Kidney (tissue), 13 donors: ENCODE measurements at regions not wholly inside any gene's neighbourhood (a gene's known extent, or its start where the extent isn't known, plus 50 kb on each side); places are given as distances from the start of the nearest gene placed in this dataset.

ENCODE experiments used
- DNase-seq, 5 donors: peaks; one replicate each; pipeline ENCODE4 v3.0.0-alpha.2; 2013 to 2020
- FAIRE-seq: peaks from 2 replicates; lab custom pipeline; 2012; peaks lifted over from hg19 to GRCh38; lab: Jason Lieb, UNC
- H3K27ac ChIP-seq, 2 donors: one replicate each; pipeline ENCODE4 v1.7.0; 2013; ENCODE audit warnings: low read depth in 2 of 2, low read length in 2 of 2, inconsistent platforms in 1 of 2
- H3K27me3 ChIP-seq: one replicate; pipeline ENCODE4 v1.7.1; 2013; ENCODE audit warnings: low read length, inconsistent platforms; ENCODE audit not compliant: control insufficient read depth, insufficient read depth
- H3K36me3 ChIP-seq, 3 donors: one replicate each; pipeline versions ENCODE4 v1.7.0 to v1.7.1; 2013; ENCODE audit warnings: low read length in 3 of 3, control low read depth in 1 of 3, inconsistent platforms in 1 of 3; ENCODE audit not compliant: insufficient read depth in 3 of 3, control insufficient read depth in 2 of 3
- H3K4me1 ChIP-seq, 3 donors: one replicate each; pipeline versions ENCODE4 v1.7.0 to v1.7.1; 2013; ENCODE audit warnings: low read length in 3 of 3, inconsistent platforms in 1 of 3, low read depth in 1 of 3; ENCODE audit not compliant: control insufficient read depth in 2 of 3, insufficient read depth in 2 of 3
- H3K4me3 ChIP-seq, 3 donors: one replicate each; pipeline versions ENCODE4 v1.7.0 to v1.8.1; 2013; ENCODE audit warnings: low read length in 3 of 3, control low read depth in 1 of 3, inconsistent platforms in 1 of 3
- H3K9ac ChIP-seq, 3 donors: one replicate each; pipeline versions ENCODE4 v1.7.0 to v1.7.1; 2013; ENCODE audit warnings: low read length in 3 of 3, control low read depth in 1 of 3, inconsistent platforms in 1 of 3
- H3K9me3 ChIP-seq, 3 donors: one replicate each; pipeline versions ENCODE4 v1.7.0 to v1.7.1; 2013; ENCODE audit warnings: low read length in 3 of 3, control low read depth in 1 of 3, inconsistent platforms in 1 of 3; ENCODE audit not compliant: control insufficient read depth in 2 of 3, insufficient read depth in 1 of 3
- CTCF ChIP-seq: IDR thresholded peaks from 3 replicates; pipeline ENCODE4 v1.5.1; 2012; ENCODE audit warnings: mild to moderate bottlenecking, moderate library complexity, borderline replicate concordance; ENCODE audit not compliant: insufficient read depth; ENCODE audit errors: extremely low read depth
- intact Hi-C: fragments of 100-400 bp; cut with DNase I; formaldehyde crosslinking; loops from one replicate; pipeline ENCODE4 v1.11.1; 2022
- donor health status: control.
- donor health status: control.
- donor health status: control.
- donor health status: control.
- donor health status: control.
- donor health status: DM: yes; HTN: yes; CAD: no.
- donor health status: Normal renal cell carcinoma (clear cell type).

DNA sequence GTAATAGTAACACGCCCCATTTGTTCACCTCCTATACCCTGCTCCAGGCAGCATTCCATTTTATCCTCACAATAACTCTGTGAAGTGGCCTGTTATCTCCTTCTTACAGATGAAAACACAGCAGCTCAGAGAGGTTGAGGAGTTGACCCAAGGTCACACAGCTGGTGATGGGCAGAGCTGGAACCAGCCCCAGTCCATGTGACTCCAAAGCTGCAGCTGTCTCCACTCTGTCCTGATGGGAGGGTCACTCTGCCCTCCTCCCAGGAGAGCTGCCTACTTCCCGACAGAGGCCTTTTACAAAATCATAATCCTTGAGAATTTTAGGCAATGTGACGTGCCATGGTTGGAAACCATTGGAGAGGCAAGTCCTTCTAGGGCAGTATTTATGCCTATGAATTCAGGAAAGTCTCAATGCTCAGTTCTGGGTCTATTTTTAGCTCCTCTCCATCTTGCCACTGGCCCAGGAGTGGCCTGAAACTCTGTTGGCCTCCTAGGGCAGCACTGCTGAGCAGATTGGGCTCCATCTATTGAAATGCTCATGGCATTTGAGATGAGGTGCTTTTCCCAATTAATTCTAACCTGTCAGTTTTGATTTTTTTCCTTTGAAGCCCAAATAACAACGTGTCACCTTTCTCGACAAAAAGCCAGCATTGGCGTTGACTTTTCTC lies 50.1 kb upstream of the KCNK12 start:
- no peak for DNase-seq
- H3K4me3 ChIP-seq = no peak overlapping the region
- no peaks in the 10 kb centered on the region for H3K4me1 ChIP-seq
- no peak overlapping the region for H3K27ac ChIP-seq
- H3K36me3 ChIP-seq = no peaks in the 10 kb centered on the region
- TF ChIP-seq CTCF = no peak
- no peaks in the 10 kb centered on the region for H3K9me3 ChIP-seq
- no peak overlapping the region for H3K9ac ChIP-seq
- no peaks in the 10 kb centered on the region for H3K27me3 ChIP-seq
- no peak for FAIRE-seq
- intact Hi-C loops = no loop called here
